Sigmoid colon (tissue), 4 donors: ENCODE measurements at regions not wholly inside any gene's neighbourhood (a gene's known extent, or its start where the extent isn't known, plus 50 kb on each side); places are given as distances from the start of the nearest gene placed in this dataset.

ENCODE experiments used
- POLR2A ChIP-seq, 2 donors: fragments of 450-650 bp; IDR thresholded peaks; one replicate each; pipeline ENCODE4 v1.6.1; 2016; ENCODE audit warnings: antibody characterized with exemption in 2 of 2, mild to moderate bottlenecking in 2 of 2, moderate library complexity in 2 of 2
- POLR2AphosphoS5 ChIP-seq, 4 donors: sonication (generic); formaldehyde crosslinking; IDR thresholded peaks; one replicate each; pipeline ENCODE4 v1.6.1; 2017; ENCODE audit warnings: antibody characterized with exemption in 4 of 4
- TF ChIP-seq, protein P1 (sequence below), 4 experiments: fragments of 450-650 bp in 3 of 4; fragments of 200-600 bp in 1 of 4; IDR thresholded peaks; one replicate each; pipeline ENCODE4 v1.5.1; 2016 to 2019; ENCODE audit warnings: antibody characterized with exemption in 4 of 4, mild to moderate bottlenecking in 3 of 4, moderate library complexity in 2 of 4

DNA sequence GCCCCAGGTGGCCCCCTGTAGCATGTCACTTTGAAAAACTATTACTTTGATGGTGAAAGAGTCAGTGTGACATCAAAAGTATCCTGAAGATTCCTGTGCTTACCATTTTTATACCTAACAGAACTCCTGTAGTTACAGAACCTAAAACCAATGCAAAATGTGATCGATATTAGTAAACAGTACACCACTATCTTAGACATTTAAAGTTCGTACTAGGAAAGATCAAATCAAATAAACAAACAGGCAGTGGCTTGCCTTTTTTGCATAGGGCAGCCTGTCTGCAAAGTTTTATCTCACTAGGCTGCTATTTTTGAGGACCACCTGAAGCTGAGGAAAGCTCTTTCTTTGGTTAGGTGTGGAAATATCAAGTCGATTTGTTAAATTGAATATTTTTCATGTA lies 944.0 kb upstream of the CITED2 start:
- TF ChIP-seq, protein P1, sequence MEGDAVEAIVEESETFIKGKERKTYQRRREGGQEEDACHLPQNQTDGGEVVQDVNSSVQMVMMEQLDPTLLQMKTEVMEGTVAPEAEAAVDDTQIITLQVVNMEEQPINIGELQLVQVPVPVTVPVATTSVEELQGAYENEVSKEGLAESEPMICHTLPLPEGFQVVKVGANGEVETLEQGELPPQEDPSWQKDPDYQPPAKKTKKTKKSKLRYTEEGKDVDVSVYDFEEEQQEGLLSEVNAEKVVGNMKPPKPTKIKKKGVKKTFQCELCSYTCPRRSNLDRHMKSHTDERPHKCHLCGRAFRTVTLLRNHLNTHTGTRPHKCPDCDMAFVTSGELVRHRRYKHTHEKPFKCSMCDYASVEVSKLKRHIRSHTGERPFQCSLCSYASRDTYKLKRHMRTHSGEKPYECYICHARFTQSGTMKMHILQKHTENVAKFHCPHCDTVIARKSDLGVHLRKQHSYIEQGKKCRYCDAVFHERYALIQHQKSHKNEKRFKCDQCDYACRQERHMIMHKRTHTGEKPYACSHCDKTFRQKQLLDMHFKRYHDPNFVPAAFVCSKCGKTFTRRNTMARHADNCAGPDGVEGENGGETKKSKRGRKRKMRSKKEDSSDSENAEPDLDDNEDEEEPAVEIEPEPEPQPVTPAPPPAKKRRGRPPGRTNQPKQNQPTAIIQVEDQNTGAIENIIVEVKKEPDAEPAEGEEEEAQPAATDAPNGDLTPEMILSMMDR (IDR thresholded peaks at IDR 0.05) = no peak
- no peak for TF ChIP-seq POLR2A (IDR thresholded peaks at IDR 0.05)
- TF ChIP-seq POLR2AphosphoS5 (IDR thresholded peaks at IDR 0.05) = no peak
